Thyroid gland (tissue), 4 donors: ENCODE measurements at regions not wholly inside any gene's neighbourhood (a gene's known extent, or its start where the extent isn't known, plus 50 kb on each side); places are given as distances from the start of the nearest gene placed in this dataset.

Experiments used
- POLR2A ChIP-seq, 2 donors: fragments of 450-650 bp; IDR thresholded peaks; one replicate each; pipeline ENCODE4 v1.6.1; 2017; ENCODE audit warnings: antibody characterized with exemption in 2 of 2, mild to moderate bottlenecking in 2 of 2, moderate library complexity in 1 of 2
- TF ChIP-seq, protein P1 (sequence below), 6 experiments: fragments of 200-600 bp in 3 of 6; fragments of 450-650 bp in 3 of 6; sonication (generic) in 3 of 6; IDR thresholded peaks; one replicate each; pipeline ENCODE4 v1.5.1; 2016 to 2019; ENCODE audit warnings: antibody characterized with exemption in 6 of 6, mild to moderate bottlenecking in 2 of 6, inconsistent platforms in 1 of 6, moderate library complexity in 1 of 6

GRCh38 chrX:74065831-74066390 is 213.4 kb upstream of the XIST start:
- TF ChIP-seq, protein P1, sequence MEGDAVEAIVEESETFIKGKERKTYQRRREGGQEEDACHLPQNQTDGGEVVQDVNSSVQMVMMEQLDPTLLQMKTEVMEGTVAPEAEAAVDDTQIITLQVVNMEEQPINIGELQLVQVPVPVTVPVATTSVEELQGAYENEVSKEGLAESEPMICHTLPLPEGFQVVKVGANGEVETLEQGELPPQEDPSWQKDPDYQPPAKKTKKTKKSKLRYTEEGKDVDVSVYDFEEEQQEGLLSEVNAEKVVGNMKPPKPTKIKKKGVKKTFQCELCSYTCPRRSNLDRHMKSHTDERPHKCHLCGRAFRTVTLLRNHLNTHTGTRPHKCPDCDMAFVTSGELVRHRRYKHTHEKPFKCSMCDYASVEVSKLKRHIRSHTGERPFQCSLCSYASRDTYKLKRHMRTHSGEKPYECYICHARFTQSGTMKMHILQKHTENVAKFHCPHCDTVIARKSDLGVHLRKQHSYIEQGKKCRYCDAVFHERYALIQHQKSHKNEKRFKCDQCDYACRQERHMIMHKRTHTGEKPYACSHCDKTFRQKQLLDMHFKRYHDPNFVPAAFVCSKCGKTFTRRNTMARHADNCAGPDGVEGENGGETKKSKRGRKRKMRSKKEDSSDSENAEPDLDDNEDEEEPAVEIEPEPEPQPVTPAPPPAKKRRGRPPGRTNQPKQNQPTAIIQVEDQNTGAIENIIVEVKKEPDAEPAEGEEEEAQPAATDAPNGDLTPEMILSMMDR (IDR thresholded peaks at IDR 0.05) = no peak
- no peak for TF ChIP-seq POLR2A (IDR thresholded peaks at IDR 0.05)
